ENCODE measurements at regions not wholly inside any gene's neighbourhood (a gene's known extent, or its start where the extent isn't known, plus 50 kb on each side); places are given as distances from the start of the nearest gene placed in this dataset.

GRCh38 chr10:84890706-84891105 lies 562.3 kb downstream of the CCSER2 start:
- no peak for DNase-seq (ENCODE audit: low spot score in 2 of 2, unreplicated experiment in 2 of 2)
- H3K9me3 Mint-ChIP-seq, result peaks cover 7% of the 10 kb centered on the region
- no peaks in the 10 kb centered on the region for H3K36me3 Mint-ChIP-seq
- no peaks in the 10 kb centered on the region for H3K4me1 Mint-ChIP-seq
- H3K4me3 Mint-ChIP-seq, result no peak overlapping the region
- no peaks in the 10 kb centered on the region for H3K27me3 Mint-ChIP-seq (ENCODE audit: low read depth)
- no peak overlapping the region for H3K27ac Mint-ChIP-seq
- TF ChIP-seq CTCF (IDR thresholded peaks at IDR 0.05; ENCODE audit: unreplicated experiment), result no peak

- Mint-ChIP-seq H3K27me3 (ENCODE audit: low read depth) (no peaks in the 10 kb centered on the region), H3K4me1 (no peaks in the 10 kb centered on the region), H3K4me3 (no peak overlapping the region), H3K9me3 (peaks cover 7% of the 10 kb centered on the region), H3K27ac (no peak overlapping the region), H3K36me3 (no peaks in the 10 kb centered on the region)
- no peak for DNase-seq (ENCODE audit: low spot score in 2 of 2, unreplicated experiment in 2 of 2)
- TF ChIP-seq CTCF (IDR thresholded peaks at IDR 0.05; ENCODE audit: unreplicated experiment), result no peak
These were observed 563.2 kb downstream of the CCSER2 start for GRCh38 chr10:84891631-84892030.

- H3K27ac Mint-ChIP-seq, result no peak overlapping the region
- no peaks in the 10 kb centered on the region for H3K4me1 Mint-ChIP-seq
- no peak overlapping the region for H3K4me3 Mint-ChIP-seq
- no peaks in the 10 kb centered on the region for H3K36me3 Mint-ChIP-seq
- H3K27me3 Mint-ChIP-seq (ENCODE audit: low read depth), result peaks cover 7% of the 10 kb centered on the region
- no peak for DNase-seq (ENCODE audit: low spot score in 2 of 2, unreplicated experiment in 2 of 2)
- H3K9me3 Mint-ChIP-seq, result no peaks in the 10 kb centered on the region
- no peak for TF ChIP-seq CTCF (IDR thresholded peaks at IDR 0.05; ENCODE audit: unreplicated experiment)
These were observed 567.2 kb downstream of the CCSER2 start for GRCh38 chr10:84895541-84895940.

GRCh38 chr10:84896909-84897308 lies 568.5 kb downstream of the CCSER2 start:
- TF ChIP-seq CTCF (IDR thresholded peaks at IDR 0.05; ENCODE audit: unreplicated experiment), result no peak
- H3K27ac Mint-ChIP-seq, result no peak overlapping the region
- H3K27me3 Mint-ChIP-seq (ENCODE audit: low read depth), result peaks cover 15% of the 10 kb centered on the region
- no peak for DNase-seq (ENCODE audit: low spot score in 2 of 2, unreplicated experiment in 2 of 2)
- H3K4me3 Mint-ChIP-seq, result no peak overlapping the region
- H3K4me1 Mint-ChIP-seq, result no peaks in the 10 kb centered on the region
- H3K9me3 Mint-ChIP-seq, result no peaks in the 10 kb centered on the region
- no peaks in the 10 kb centered on the region for H3K36me3 Mint-ChIP-seq

- Mint-ChIP-seq H3K9me3 (no peaks in the 10 kb centered on the region), H3K4me1 (no peaks in the 10 kb centered on the region), H3K4me3 (no peak overlapping the region), H3K36me3 (no peaks in the 10 kb centered on the region), H3K27me3 (ENCODE audit: low read depth) (peaks cover 19% of the 10 kb centered on the region), H3K27ac (no peak overlapping the region)
- DNase-seq (ENCODE audit: low spot score in 2 of 2, unreplicated experiment in 2 of 2), result no peak
- no peak for TF ChIP-seq CTCF (IDR thresholded peaks at IDR 0.05; ENCODE audit: unreplicated experiment)
These were observed 570.9 kb downstream of the CCSER2 start for GRCh38 chr10:84899268-84899667.

- no peak overlapping the region for H3K27ac Mint-ChIP-seq
- TF ChIP-seq CTCF (IDR thresholded peaks at IDR 0.05; ENCODE audit: unreplicated experiment), result no peak
- no peak for DNase-seq (ENCODE audit: low spot score in 2 of 2, unreplicated experiment in 2 of 2)
- no peak overlapping the region for H3K4me3 Mint-ChIP-seq
- H3K36me3 Mint-ChIP-seq, result no peaks in the 10 kb centered on the region
- H3K9me3 Mint-ChIP-seq, result no peaks in the 10 kb centered on the region
- H3K4me1 Mint-ChIP-seq, result no peaks in the 10 kb centered on the region
- H3K27me3 Mint-ChIP-seq (ENCODE audit: low read depth), result peaks cover 21% of the 10 kb centered on the region
These were observed 571.8 kb downstream of the CCSER2 start for GRCh38 chr10:84900141-84900540.

All from mesothelial cell of epicardium (in vitro differentiated cells).